IPS-NIHi11 (cell line): ENCODE measurements at regions not wholly inside any gene's neighbourhood (a gene's known extent, or its start where the extent isn't known, plus 50 kb on each side); places are given as distances from the start of the nearest gene placed in this dataset.
"Not testable (repeated sequence)": the region's sequence is repeated elsewhere in the genome, so short reads cannot be mapped to it uniquely, and the experiment has no call there.

Experiments used
- DNase-seq: peaks from one replicate; pipeline ENCODE4 v3.0.0; 2012; ENCODE audit warnings: mixed read lengths, low spot score

GRCh38 chr11:115627666-115628460 is 123.6 kb upstream of the CADM1 start:
- no peak for DNase-seq

GRCh38 chr11:115627071-115627470 is 122.9 kb upstream of the CADM1 start:
- DNase-seq: no peak

DNA sequence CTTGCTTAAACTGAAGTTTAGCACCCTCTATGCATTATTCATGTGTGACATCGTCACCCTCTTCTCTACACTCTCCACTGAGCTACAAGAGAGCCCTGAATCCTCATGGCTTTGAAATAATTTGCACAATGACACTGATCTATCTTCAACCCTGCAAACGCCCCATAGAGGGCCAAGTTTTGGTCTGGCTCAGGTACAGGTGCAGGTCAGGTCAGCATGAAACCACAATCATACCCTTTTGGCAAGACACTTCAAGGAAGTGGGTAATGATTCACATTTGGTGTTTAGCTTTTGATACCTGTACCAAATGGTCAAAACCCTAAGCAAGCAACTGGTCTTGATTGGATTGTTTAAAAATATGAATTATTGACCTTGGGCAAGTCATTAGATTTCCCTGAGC is 122.2 kb upstream of the CADM1 start:
- DNase-seq: no peak

- no peak for DNase-seq
Measured at GRCh38 chr11:115625502-115625901, 121.3 kb upstream of the CADM1 start.

DNA sequence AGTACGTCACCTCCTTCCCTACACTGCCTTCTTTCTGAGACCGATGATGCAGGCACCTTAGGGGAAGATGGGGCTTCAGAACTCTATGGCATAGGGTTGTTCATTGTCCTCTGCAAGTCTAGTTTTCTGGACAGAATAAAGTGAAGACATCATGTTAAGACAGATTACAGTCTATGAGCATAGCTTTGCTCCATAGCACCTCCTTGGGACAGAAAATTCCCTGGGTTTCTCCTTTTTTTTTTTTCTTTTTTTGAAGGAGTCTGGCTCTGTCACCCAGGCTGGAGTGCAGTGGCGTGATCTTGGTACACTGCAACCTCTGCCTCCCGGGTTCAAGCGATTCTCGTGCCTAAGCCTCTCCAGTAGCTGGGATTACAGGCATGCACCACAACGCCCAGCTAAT is 119.8 kb upstream of the CADM1 start:
- DNase-seq: no peak

GRCh38 chr11:115623021-115623451 is 118.8 kb upstream of the CADM1 start:
- no peak for DNase-seq

DNA sequence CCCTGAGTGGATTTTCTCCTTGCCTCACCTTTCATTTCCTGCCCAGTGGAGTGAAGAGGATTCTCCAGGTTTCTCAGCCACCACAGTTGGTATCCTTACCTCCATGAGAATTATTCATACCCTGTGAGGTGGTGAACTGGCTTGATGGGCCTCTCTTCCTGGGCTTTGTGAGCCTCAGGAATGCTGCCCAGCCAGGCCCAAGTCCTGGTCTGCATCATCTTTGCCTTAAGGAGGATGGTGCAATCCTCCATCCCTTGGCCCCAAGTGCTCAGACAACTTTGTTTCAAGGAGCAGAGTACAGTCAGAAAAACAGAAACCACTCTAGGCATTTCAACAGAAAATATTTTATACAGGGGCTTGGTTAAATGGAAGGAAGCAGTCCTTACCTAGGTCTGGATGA is 114.2 kb upstream of the CADM1 start:
- no peak for DNase-seq

DNA sequence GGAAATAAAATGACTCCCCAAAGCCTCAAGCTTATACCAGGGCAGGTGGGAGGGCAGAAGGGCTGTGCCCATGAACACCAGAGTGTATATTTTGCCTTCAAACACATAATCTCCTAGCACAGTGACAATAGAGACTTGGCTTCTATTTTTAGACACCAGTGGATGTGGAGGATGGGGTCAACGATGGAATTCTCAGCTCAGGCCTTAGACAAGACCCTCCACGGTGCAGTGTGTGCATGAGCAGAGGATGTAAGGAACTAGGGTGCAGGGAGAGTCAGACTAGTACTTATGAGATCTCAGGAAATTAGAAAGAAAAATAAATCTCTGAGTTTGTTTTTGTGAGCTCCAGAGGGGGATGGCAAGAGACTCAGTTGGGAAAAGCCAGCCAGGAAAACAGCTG is 113.6 kb upstream of the CADM1 start:
- DNase-seq: no peak

DNA sequence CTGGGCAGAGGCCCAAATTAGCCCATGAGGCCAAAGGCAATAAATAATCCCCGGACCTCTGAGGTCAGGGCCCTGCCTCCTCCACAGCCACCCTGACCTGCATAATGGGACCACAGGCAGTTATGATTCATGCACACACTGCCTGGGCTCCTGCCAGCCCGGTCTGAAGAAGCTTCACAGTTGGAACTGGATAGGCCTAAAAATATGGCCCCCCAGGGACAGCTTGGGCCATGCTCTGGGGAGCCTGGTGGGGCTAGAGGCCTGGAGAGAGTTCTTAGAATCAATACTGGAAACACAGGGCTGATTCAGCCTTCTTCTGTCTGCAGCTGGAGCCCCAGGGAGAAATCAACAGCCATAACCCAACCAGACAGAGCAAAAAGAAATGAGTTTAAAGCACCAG is 112.8 kb upstream of the CADM1 start:
- DNase-seq: no peak

GRCh38 chr11:115613986-115614632 is 109.9 kb upstream of the CADM1 start:
- no peak for DNase-seq

DNA sequence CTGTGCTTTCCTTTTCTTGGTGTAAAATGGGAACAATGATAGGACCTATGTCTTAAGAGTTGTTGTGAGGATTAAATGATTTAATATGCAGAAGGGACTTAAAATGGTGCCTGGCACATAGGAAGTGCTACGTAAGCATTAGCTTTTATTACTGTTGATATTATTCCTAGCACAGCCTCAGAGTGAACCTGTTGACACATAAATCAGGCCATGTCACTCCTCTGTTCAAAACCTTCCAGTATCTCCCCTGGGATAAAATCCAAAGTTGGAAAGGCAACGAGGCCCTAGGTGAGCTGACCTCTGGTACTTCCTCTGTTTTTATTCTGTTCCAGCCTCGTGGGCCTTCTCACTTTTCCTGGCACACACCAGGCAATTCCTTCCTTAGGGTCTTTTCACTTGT is 108.8 kb upstream of the CADM1 start:
- no peak for DNase-seq

- DNase-seq: peak; percentile 43
Measured at GRCh38 chr11:115612046-115612730, 108.0 kb upstream of the CADM1 start.

- peak; percentile 29 for DNase-seq
Measured at GRCh38 chr11:115611343-115611742, 107.1 kb upstream of the CADM1 start.

DNA sequence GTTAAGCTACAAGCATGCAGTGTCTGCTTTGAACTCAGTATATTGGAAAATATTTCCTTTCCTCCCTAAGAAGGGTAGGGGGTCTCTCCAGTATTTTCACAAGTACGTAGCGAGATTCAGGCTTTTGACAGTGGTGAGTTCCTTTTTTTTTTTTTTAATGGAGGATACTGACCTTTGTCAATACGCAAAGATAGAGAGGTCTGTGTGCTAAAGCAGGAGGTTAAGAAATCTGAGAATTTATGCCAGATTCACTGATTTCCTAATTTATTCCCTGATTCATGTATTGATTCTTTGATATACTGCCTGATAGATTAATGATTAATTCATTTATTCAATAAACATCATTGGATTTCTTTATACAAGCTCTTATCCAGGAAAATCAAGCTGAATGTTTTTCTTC is 106.7 kb upstream of the CADM1 start:
- no peak for DNase-seq

GRCh38 chr11:115610234-115610633 is 106.0 kb upstream of the CADM1 start:
- DNase-seq: not testable (repeated sequence)

- no peak for DNase-seq
Measured at GRCh38 chr11:115608976-115609375, 104.8 kb upstream of the CADM1 start.

GRCh38 chr11:115607621-115608221 is 103.5 kb upstream of the CADM1 start:
- no peak for DNase-seq

GRCh38 chr11:115606498-115607220 is 102.4 kb upstream of the CADM1 start:
- no peak for DNase-seq

- no peak for DNase-seq
Measured at GRCh38 chr11:115605871-115606497, 101.8 kb upstream of the CADM1 start.

DNA sequence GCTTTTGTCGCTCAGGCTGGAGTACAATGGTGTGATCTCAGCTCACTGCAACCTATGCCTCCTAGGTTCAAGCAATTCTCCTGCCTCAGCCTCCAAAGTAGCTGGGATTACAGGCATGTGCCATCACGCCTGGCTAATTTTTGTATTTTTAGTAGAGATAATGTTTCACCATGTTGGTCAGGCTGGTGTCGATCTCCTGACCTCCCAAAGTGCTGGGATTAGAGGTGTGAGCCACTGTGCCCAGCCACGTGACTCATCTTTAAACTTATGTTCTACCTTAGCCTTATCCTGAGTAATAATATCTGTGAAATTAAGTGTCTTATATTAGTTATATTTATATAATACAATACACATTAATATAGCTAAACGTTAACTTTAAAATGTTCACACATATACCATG is 101.2 kb upstream of the CADM1 start:
- not testable (repeated sequence) for DNase-seq

GRCh38 chr11:115599125-115599524 is 94.9 kb upstream of the CADM1 start:
- no peak for DNase-seq
